Stimulated activated naive CD8-positive, alpha-beta T cell treated with anti-CD3 and anti-CD28 coated beads, Interleukin-15, Interleukin-2, amounts not matched to agents 100 ng/mL and 50 ng/mL, for 24 hours (primary cell): ENCODE measurements at regions not wholly inside any gene's neighbourhood (a gene's known extent, or its start where the extent isn't known, plus 50 kb on each side); places are given as distances from the start of the nearest gene placed in this dataset.

ENCODE experiments used
- H3K27ac Mint-ChIP-seq: one replicate; pipeline ENCODE4 v1.8.0; 2021; ENCODE audit warnings: mild to moderate bottlenecking, mixed read lengths
- H3K27me3 Mint-ChIP-seq: one replicate; pipeline ENCODE4 v1.8.0; 2021; ENCODE audit warnings: mixed read lengths
- H3K36me3 Mint-ChIP-seq: one replicate; pipeline ENCODE4 v1.8.0; 2021; ENCODE audit warnings: low read depth, mixed read lengths
- H3K4me1 Mint-ChIP-seq: one replicate; pipeline ENCODE4 v1.8.0; 2021; ENCODE audit warnings: low read depth, mixed read lengths
- H3K4me3 Mint-ChIP-seq: one replicate; pipeline ENCODE4 v1.8.0; 2021; ENCODE audit warnings: mild to moderate bottlenecking, mixed read lengths
- H3K9me3 Mint-ChIP-seq: one replicate; pipeline ENCODE4 v1.8.0; 2021; ENCODE audit warnings: mixed read lengths

- H3K27me3 Mint-ChIP-seq = no peaks in the 10 kb centered on the region
- H3K27ac Mint-ChIP-seq = no peak overlapping the region
- no peaks in the 10 kb centered on the region for H3K36me3 Mint-ChIP-seq
- no peak overlapping the region for H3K4me3 Mint-ChIP-seq
- no peaks in the 10 kb centered on the region for H3K9me3 Mint-ChIP-seq
- H3K4me1 Mint-ChIP-seq = no peaks in the 10 kb centered on the region
Observed at GRCh38 chr4:35526456-35526855, 717.9 kb downstream of the ARAP2 start.

GRCh38 chr4:35534962-35535361 is 709.4 kb downstream of the ARAP2 start:
- H3K4me1 Mint-ChIP-seq = no peaks in the 10 kb centered on the region
- no peak overlapping the region for H3K4me3 Mint-ChIP-seq
- no peaks in the 10 kb centered on the region for H3K9me3 Mint-ChIP-seq
- no peak overlapping the region for H3K27ac Mint-ChIP-seq
- H3K27me3 Mint-ChIP-seq = no peaks in the 10 kb centered on the region
- no peaks in the 10 kb centered on the region for H3K36me3 Mint-ChIP-seq

GRCh38 chr4:35538807-35539206 is 705.5 kb downstream of the ARAP2 start:
- Mint-ChIP-seq H3K4me1 (no peaks in the 10 kb centered on the region), H3K9me3 (peaks cover 8% of the 10 kb centered on the region), H3K27ac (no peak overlapping the region), H3K27me3 (no peaks in the 10 kb centered on the region), H3K4me3 (no peak overlapping the region), H3K36me3 (no peaks in the 10 kb centered on the region)

- H3K27me3 Mint-ChIP-seq = no peaks in the 10 kb centered on the region
- H3K27ac Mint-ChIP-seq = no peak overlapping the region
- H3K36me3 Mint-ChIP-seq = no peaks in the 10 kb centered on the region
- H3K4me3 Mint-ChIP-seq = no peak overlapping the region
- no peaks in the 10 kb centered on the region for H3K4me1 Mint-ChIP-seq
- H3K9me3 Mint-ChIP-seq = peaks cover 8% of the 10 kb centered on the region
Observed at GRCh38 chr4:35539404-35540055, 704.8 kb downstream of the ARAP2 start.

- Mint-ChIP-seq H3K4me3 (no peak overlapping the region), H3K27me3 (no peaks in the 10 kb centered on the region), H3K4me1 (no peaks in the 10 kb centered on the region), H3K36me3 (no peaks in the 10 kb centered on the region), H3K9me3 (peaks cover 8% of the 10 kb centered on the region), H3K27ac (no peak overlapping the region)
Observed at GRCh38 chr4:35541146-35541887, 703.0 kb downstream of the ARAP2 start.

- peaks cover 8% of the 10 kb centered on the region for H3K9me3 Mint-ChIP-seq
- H3K4me3 Mint-ChIP-seq = no peak overlapping the region
- H3K27ac Mint-ChIP-seq = no peak overlapping the region
- H3K4me1 Mint-ChIP-seq = no peaks in the 10 kb centered on the region
- H3K27me3 Mint-ChIP-seq = no peaks in the 10 kb centered on the region
- H3K36me3 Mint-ChIP-seq = no peaks in the 10 kb centered on the region
Observed at GRCh38 chr4:35541888-35542213, 702.5 kb downstream of the ARAP2 start.

GRCh38 chr4:35548921-35549320 is 695.4 kb downstream of the ARAP2 start:
- H3K4me3 Mint-ChIP-seq = no peak overlapping the region
- H3K9me3 Mint-ChIP-seq = no peaks in the 10 kb centered on the region
- no peaks in the 10 kb centered on the region for H3K4me1 Mint-ChIP-seq
- no peak overlapping the region for H3K27ac Mint-ChIP-seq
- no peaks in the 10 kb centered on the region for H3K36me3 Mint-ChIP-seq
- H3K27me3 Mint-ChIP-seq = no peaks in the 10 kb centered on the region

GRCh38 chr4:35556387-35556786 is 687.9 kb downstream of the ARAP2 start:
- Mint-ChIP-seq H3K9me3 (peaks cover 5% of the 10 kb centered on the region), H3K36me3 (no peaks in the 10 kb centered on the region), H3K4me1 (no peaks in the 10 kb centered on the region), H3K27me3 (no peaks in the 10 kb centered on the region), H3K4me3 (no peak overlapping the region), H3K27ac (no peak overlapping the region)

GRCh38 chr4:35559559-35560365 is 684.6 kb downstream of the ARAP2 start:
- Mint-ChIP-seq H3K9me3 (peaks cover 5% of the 10 kb centered on the region), H3K36me3 (no peaks in the 10 kb centered on the region), H3K4me3 (no peak overlapping the region), H3K27ac (no peak overlapping the region), H3K27me3 (no peaks in the 10 kb centered on the region), H3K4me1 (no peaks in the 10 kb centered on the region)

- Mint-ChIP-seq H3K9me3 (peaks cover 5% of the 10 kb centered on the region), H3K4me3 (no peak overlapping the region), H3K36me3 (no peaks in the 10 kb centered on the region), H3K4me1 (no peaks in the 10 kb centered on the region), H3K27ac (no peak overlapping the region), H3K27me3 (no peaks in the 10 kb centered on the region)
Observed at GRCh38 chr4:35562861-35563260, 681.5 kb downstream of the ARAP2 start.

GRCh38 chr4:35565640-35566039 is 678.7 kb downstream of the ARAP2 start:
- no peaks in the 10 kb centered on the region for H3K36me3 Mint-ChIP-seq
- H3K27me3 Mint-ChIP-seq = no peaks in the 10 kb centered on the region
- H3K4me3 Mint-ChIP-seq = no peak overlapping the region
- no peaks in the 10 kb centered on the region for H3K4me1 Mint-ChIP-seq
- no peak overlapping the region for H3K27ac Mint-ChIP-seq
- peaks cover 5% of the 10 kb centered on the region for H3K9me3 Mint-ChIP-seq

GRCh38 chr4:35591035-35591434 is 653.3 kb downstream of the ARAP2 start:
- H3K4me1 Mint-ChIP-seq = no peaks in the 10 kb centered on the region
- no peak overlapping the region for H3K27ac Mint-ChIP-seq
- H3K9me3 Mint-ChIP-seq = no peaks in the 10 kb centered on the region
- no peaks in the 10 kb centered on the region for H3K27me3 Mint-ChIP-seq
- H3K4me3 Mint-ChIP-seq = no peak overlapping the region
- no peaks in the 10 kb centered on the region for H3K36me3 Mint-ChIP-seq

- H3K9me3 Mint-ChIP-seq = no peaks in the 10 kb centered on the region
Observed at GRCh38 chr4:35604252-35604651, 640.1 kb downstream of the ARAP2 start.

GRCh38 chr4:35604724-35605123 is 639.6 kb downstream of the ARAP2 start:
- H3K9me3 Mint-ChIP-seq = no peaks in the 10 kb centered on the region
- H3K4me3 Mint-ChIP-seq = no peak overlapping the region
- no peaks in the 10 kb centered on the region for H3K4me1 Mint-ChIP-seq
- no peaks in the 10 kb centered on the region for H3K36me3 Mint-ChIP-seq
- no peak overlapping the region for H3K27ac Mint-ChIP-seq
- H3K27me3 Mint-ChIP-seq = no peaks in the 10 kb centered on the region

More at GRCh38 chr4:35604252-35604651, 640.1 kb downstream of the ARAP2 start:
- Mint-ChIP-seq H3K4me3 (no peak overlapping the region), H3K36me3 (no peaks in the 10 kb centered on the region), H3K27me3 (no peaks in the 10 kb centered on the region), H3K4me1 (no peaks in the 10 kb centered on the region), H3K27ac (no peak overlapping the region)

- Mint-ChIP-seq H3K27ac (no peak overlapping the region), H3K36me3 (no peaks in the 10 kb centered on the region), H3K9me3 (no peaks in the 10 kb centered on the region), H3K27me3 (no peaks in the 10 kb centered on the region), H3K4me3 (no peak overlapping the region), H3K4me1 (no peaks in the 10 kb centered on the region)
Observed at GRCh38 chr4:35608205-35608604, 636.1 kb downstream of the ARAP2 start.
